SU-DHL-6 (cell line): ENCODE measurements at regions not wholly inside any gene's neighbourhood (a gene's known extent, or its start where the extent isn't known, plus 50 kb on each side); places are given as distances from the start of the nearest gene placed in this dataset.

Experiments
- H2AFZ ChIP-seq: fragments of 200-600 bp; sonication (generic); 2 replicates; pipeline ENCODE4 v1.6.1; 2014; ENCODE audit warnings: low read depth, mild to moderate bottlenecking, moderate library complexity, mixed read lengths, antibody characterized with exemption, low read length; ENCODE audit not compliant: severe bottlenecking
- H3F3A ChIP-seq: fragments of 200-600 bp; shearing (Covaris generic); 2 replicates; pipeline ENCODE4 v1.6.0; 2016; ENCODE audit warnings: antibody characterized with exemption, mild to moderate bottlenecking; ENCODE audit not compliant: insufficient read depth
- H3K27ac ChIP-seq: fragments of 200-600 bp; sonication (generic); 2 replicates; pipeline ENCODE4 v1.5.1; 2016; ENCODE audit warnings: low read depth, mild to moderate bottlenecking, low read length, moderate library complexity, mixed read lengths
- H3K27me3 ChIP-seq: fragments of 200-600 bp; sonication (generic), shearing (Covaris generic); 2 replicates; pipeline ENCODE4 v1.6.0; 2014; ENCODE audit warnings: mild to moderate bottlenecking, low read length
- H3K36me3 ChIP-seq: fragments of 200-600 bp; sonication (generic); 2 replicates; pipeline ENCODE4 v1.6.1; 2014; ENCODE audit warnings: mild to moderate bottlenecking, low read length, mixed read lengths
- H3K4me2 ChIP-seq: fragments of 300-600, 200-600 bp; shearing (Covaris generic), sonication (generic); 2 replicates; pipeline ENCODE4 v1.6.0; 2014; ENCODE audit warnings: low read length, low read depth, mild to moderate bottlenecking; ENCODE audit not compliant: poor library complexity, severe bottlenecking
- H3K4me3 ChIP-seq: fragments of 200-600 bp; sonication (generic); 2 replicates; pipeline ENCODE4 v1.5.1; 2014; ENCODE audit warnings: antibody characterized with exemption, low read length, mild to moderate bottlenecking, mixed read lengths; ENCODE audit not compliant: insufficient read depth, poor library complexity, severe bottlenecking
- H3K79me2 ChIP-seq: fragments of 200-600 bp; sonication (generic); 2 replicates; pipeline ENCODE4 v1.6.1; 2014; ENCODE audit warnings: mild to moderate bottlenecking, low read length, moderate library complexity; ENCODE audit not compliant: insufficient read depth
- H3K9ac ChIP-seq: fragments of 200-600 bp; sonication (generic); 2 replicates; pipeline ENCODE4 v1.7.0; 2014; ENCODE audit warnings: mild to moderate bottlenecking, low read length
- H3K9me2 ChIP-seq: fragments of 200-600 bp; sonication (generic); replicated peaks from 2 replicates; pipeline ENCODE4 v1.6.1; 2014; ENCODE audit warnings: low read length; ENCODE audit not compliant: insufficient read depth
- H3K9me3 ChIP-seq: fragments of 200-600 bp; sonication (generic); 2 replicates; pipeline ENCODE4 v1.6.1; 2014; ENCODE audit warnings: low read length, mixed read lengths; ENCODE audit not compliant: insufficient read depth
- H4K20me1 ChIP-seq: fragments of 200-600 bp; sonication (generic); 2 replicates; pipeline ENCODE4 v1.6.1; 2014; ENCODE audit warnings: low read depth, mild to moderate bottlenecking, antibody characterized with exemption, low read length, moderate library complexity, mixed read lengths
- CTCF ChIP-seq: fragments of 200-600 bp; sonication (generic); IDR thresholded peaks from one replicate; pipeline ENCODE4 v1.5.1; 2017; ENCODE audit warnings: antibody characterized with exemption, mild to moderate bottlenecking, low read length, moderate library complexity; ENCODE audit not compliant: insufficient read depth, poor library complexity, severe bottlenecking
- EZH2phosphoT487 ChIP-seq: fragments of 200-600 bp; sonication (generic), shearing (Covaris generic); conservative IDR thresholded peaks from 2 replicates; pipeline ENCODE4 v1.6.1; 2018; ENCODE audit warnings: mild to moderate bottlenecking, antibody characterized with exemption, low read length, moderate library complexity, mixed read lengths

GRCh38 chr10:131772441-131772840 is 128.4 kb upstream of the PPP2R2D start:
- no peaks in the 10 kb centered on the region for H3K79me2 ChIP-seq
- peaks cover 11% of the 10 kb centered on the region; the same call in 1 of the 2 replicates for H3K9me3 ChIP-seq
- no peak for TF ChIP-seq CTCF
- no peak for TF ChIP-seq EZH2phosphoT487
- no peaks in the 10 kb centered on the region for H3K27me3 ChIP-seq
- no peaks in the 10 kb centered on the region for H3K9me2 ChIP-seq
- no peaks in the 10 kb centered on the region for H3K36me3 ChIP-seq
- H2AFZ ChIP-seq = no peak overlapping the region
- no peaks in the 10 kb centered on the region for H3F3A ChIP-seq
- no peak overlapping the region for H3K4me3 ChIP-seq
- no peaks in the 10 kb centered on the region for H4K20me1 ChIP-seq
- no peak overlapping the region for H3K27ac ChIP-seq
- H3K4me2 ChIP-seq = no peak overlapping the region
- H3K9ac ChIP-seq = no peak overlapping the region

GRCh38 chr10:131773370-131774343 is 127.2 kb upstream of the PPP2R2D start:
- H3K27ac ChIP-seq = no peak overlapping the region
- peaks cover 21% of the 10 kb centered on the region for H3K9me3 ChIP-seq
- H3K9me2 ChIP-seq = no peaks in the 10 kb centered on the region
- H3K4me3 ChIP-seq = no peak overlapping the region
- no peak overlapping the region for H2AFZ ChIP-seq
- H3K9ac ChIP-seq = no peak overlapping the region
- H3K79me2 ChIP-seq = no peaks in the 10 kb centered on the region
- no peaks in the 10 kb centered on the region for H3K27me3 ChIP-seq
- no peaks in the 10 kb centered on the region for H3F3A ChIP-seq
- H3K4me2 ChIP-seq = no peak overlapping the region
- TF ChIP-seq CTCF (no peak), EZH2phosphoT487 (no peak)
- H3K36me3 ChIP-seq = no peaks in the 10 kb centered on the region
- H4K20me1 ChIP-seq = no peaks in the 10 kb centered on the region

DNA sequence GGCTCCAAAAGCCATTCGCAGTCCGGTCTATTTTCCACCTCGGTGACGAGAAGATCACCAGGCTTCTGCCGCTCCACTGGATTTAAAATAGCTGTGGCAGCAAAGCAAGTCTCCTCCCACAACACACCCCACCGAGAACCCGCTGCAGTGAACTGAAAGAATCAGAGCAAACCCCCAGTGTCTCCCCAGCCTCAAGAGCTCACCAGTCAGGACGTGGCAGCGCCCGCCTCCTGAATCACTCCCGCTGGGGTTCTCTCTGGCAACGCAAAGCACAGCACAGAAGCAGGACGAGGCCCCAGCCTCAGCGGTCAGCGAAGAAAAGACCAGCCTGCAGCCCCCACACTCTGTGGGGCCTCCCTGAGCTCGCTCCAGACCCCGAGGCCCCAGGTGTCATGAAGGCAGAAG is 126.1 kb upstream of the PPP2R2D start:
- Histone ChIP-seq H2AFZ (no peak overlapping the region), H3K9me3 (peaks cover 21% of the 10 kb centered on the region), H3K4me3 (no peak overlapping the region), H3K36me3 (no peaks in the 10 kb centered on the region), H4K20me1 (no peaks in the 10 kb centered on the region), H3K27ac (no peak overlapping the region), H3K79me2 (no peaks in the 10 kb centered on the region), H3K4me2 (no peak overlapping the region), H3F3A (no peaks in the 10 kb centered on the region), H3K27me3 (no peaks in the 10 kb centered on the region), H3K9ac (no peak overlapping the region), H3K9me2 (no peaks in the 10 kb centered on the region)
- no peak for TF ChIP-seq CTCF
- TF ChIP-seq EZH2phosphoT487 = no peak
